SH-SY5Y (cell line): ENCODE measurements at regions not wholly inside any gene's neighbourhood (a gene's known extent, or its start where the extent isn't known, plus 50 kb on each side); places are given as distances from the start of the nearest gene placed in this dataset.
A peak's percentile ranks its signal among the peaks of the same experiment; 100 is the strongest.

Experiments used
- GATA2 ChIP-seq: IDR thresholded peaks from 2 replicates; pipeline ENCODE4 v1.6.1; 2011; ENCODE audit warnings: mild to moderate bottlenecking, low read depth, low read length
- GATA3 ChIP-seq: IDR thresholded peaks from 2 replicates; pipeline ENCODE4 v1.6.1; 2011; ENCODE audit warnings: low read depth, mild to moderate bottlenecking, low read length, moderate library complexity

GRCh38 chr4:125169192-125169591 lies 145.6 kb upstream of the FAT4 start:
- TF ChIP-seq GATA3, result no peak
- TF ChIP-seq GATA2, result no peak

DNA sequence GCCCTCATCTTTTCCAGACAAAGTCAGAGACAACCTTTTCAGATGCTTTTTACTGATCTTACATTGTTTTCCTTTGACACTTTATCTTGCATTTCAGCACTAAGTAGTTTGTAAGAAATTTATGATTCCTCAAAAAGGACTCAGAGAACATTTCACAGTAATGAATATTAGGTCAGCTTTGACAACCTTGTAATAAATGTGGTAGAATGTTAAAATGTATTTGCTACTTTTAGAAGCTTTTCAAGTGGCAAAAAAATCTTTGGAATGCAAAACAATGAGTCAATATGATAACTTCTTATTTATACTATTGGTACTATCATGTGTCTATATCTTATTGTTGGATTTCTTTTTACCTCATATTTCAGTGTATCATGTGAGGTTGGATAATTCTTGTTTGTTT lies 146.2 kb upstream of the FAT4 start:
- no peak for TF ChIP-seq GATA2
- TF ChIP-seq GATA3, result no peak

DNA sequence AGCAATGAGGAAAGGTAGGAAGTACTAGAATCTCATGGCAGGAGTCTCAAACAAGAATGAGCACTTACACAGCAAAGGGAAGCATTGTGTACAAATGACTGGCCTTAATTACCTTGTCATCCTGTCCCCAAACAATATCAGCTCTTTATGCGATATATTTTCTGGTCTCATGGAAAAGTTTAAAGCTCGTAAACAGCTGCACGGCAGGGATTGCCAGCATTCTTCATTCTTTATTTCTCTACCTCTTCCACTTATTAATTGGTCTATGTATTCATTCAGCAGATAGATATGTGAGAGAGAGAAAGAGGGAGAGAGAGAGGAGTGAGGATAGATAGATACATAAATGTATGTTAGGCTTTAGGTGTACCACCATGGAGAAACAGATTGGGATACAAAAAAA lies 155.8 kb upstream of the FAT4 start:
- TF ChIP-seq GATA2 (no peak), GATA3 (no peak)

- no peak for TF ChIP-seq GATA2
- no peak for TF ChIP-seq GATA3
Measured at GRCh38 chr4:125155251-125155650, 159.5 kb upstream of the FAT4 start.

- TF ChIP-seq GATA2, result peak; percentile 41; the same call in 1 of the 2 replicates
- TF ChIP-seq GATA3, result peak; percentile 53
Measured at GRCh38 chr4:125140966-125141495, 173.7 kb upstream of the FAT4 start.

- TF ChIP-seq GATA3 (no peak), GATA2 (no peak)
Measured at GRCh38 chr4:125135652-125136051, 179.1 kb upstream of the FAT4 start.

DNA sequence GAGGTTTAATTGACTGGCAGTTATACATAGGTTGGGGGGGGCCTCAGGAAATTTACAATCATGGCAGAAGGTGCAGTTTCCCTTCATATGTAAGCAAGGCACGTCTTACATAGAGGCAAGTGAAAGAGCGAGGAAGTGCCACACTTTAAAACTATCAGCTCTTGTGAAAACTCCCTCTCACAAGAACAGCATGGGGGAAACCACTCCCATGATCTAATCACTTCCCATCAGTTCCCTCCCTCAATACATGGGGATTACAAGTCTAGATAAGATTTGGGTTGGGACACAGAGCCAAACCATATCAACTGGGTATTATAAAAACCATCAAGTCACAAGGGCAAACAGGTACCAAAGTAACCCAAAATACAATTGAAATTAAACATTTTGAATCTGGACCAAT lies 182.0 kb upstream of the FAT4 start:
- TF ChIP-seq GATA2 (no peak), GATA3 (no peak)

- no peak for TF ChIP-seq GATA3
Measured at GRCh38 chr4:125131891-125132680, 182.7 kb upstream of the FAT4 start.

DNA sequence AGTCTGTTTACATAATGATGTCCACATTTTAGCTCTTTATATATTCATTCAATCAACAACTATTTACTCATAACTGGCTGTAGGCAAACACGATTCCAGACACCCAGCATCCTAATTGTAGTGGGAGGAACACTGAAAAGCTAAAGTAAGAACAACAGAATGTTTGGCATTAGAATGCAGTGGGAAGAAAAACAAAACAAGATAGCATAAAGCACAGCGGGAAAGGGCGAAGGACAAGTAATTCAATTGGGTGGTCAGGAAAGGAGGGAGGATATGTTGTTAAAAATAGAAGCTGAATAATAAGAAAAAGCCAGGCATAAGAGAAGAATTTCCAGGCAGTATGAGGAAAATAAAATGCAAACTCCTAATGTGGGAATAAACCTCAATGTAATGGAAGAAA lies 189.5 kb upstream of the FAT4 start:
- TF ChIP-seq GATA2, result no peak
- no peak for TF ChIP-seq GATA3

DNA sequence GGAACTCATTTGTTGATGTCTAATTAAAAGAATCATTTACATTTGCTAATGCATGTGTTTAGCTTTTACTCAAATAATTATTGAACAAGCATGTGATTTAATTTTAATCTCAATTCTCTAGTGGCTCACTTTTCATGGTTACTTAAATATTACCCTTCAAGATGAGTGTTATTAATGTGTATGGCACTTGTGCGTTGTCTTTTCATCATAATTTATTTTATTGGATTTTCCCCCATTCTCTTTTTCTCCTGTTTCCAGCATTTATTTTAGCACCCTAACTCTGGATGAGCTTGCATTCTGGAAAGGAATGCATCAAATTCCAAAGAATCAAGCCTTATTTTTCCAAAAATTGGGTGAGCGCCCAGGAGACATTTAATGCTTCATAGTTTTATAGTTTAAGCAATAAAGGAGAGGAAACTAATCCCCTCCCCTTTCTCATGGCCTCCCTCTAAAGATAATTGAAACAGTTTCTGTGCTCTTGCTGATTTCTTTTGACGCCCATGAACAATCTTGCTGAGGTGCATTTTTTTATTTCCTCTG lies 191.1 kb upstream of the FAT4 start:
- TF ChIP-seq GATA2 (no peak), GATA3 (no peak)

GRCh38 chr4:125121581-125121980 lies 193.2 kb upstream of the FAT4 start:
- no peak for TF ChIP-seq GATA2
- TF ChIP-seq GATA3, result no peak

DNA sequence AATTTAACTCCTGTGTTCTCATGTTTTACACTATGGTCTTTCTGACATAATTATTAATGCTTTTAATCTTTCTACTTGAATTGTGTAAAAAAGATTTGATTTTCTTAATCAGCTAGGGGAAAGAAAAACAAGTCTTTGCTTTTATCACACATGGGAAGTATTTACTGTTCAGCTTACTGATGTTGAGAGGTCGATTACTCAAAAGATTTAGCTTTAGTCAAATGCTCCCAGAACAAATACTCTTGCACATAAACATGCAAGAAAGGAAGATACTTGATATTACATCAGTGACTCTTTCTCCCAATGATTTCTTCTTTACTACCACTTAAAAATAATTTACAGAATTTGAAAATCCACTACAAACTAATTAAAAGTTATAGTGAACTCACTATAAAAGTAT lies 198.3 kb upstream of the FAT4 start:
- no peak for TF ChIP-seq GATA3
- no peak for TF ChIP-seq GATA2

DNA sequence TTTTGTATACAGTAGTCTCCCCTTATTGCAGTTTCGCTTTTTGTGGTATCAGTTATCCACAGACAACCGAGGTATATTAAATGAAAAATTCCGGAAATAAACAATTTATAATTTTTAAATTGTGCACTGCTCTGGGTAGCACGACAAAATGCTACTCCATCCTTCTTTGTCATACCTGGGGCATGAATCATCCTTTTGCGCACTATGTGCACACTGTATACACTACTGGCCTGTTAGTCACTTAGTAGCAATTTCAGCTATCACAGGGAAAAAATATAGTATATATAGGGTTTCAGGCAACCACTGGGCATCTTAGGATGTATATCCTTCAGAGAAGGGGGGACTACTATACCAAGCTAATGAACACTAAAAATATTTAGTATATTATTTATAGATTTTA lies 198.8 kb upstream of the FAT4 start:
- TF ChIP-seq GATA2, result no peak
- TF ChIP-seq GATA3, result no peak

GRCh38 chr4:125115476-125115875 lies 199.3 kb upstream of the FAT4 start:
- no peak for TF ChIP-seq GATA3
- TF ChIP-seq GATA2, result no peak

DNA sequence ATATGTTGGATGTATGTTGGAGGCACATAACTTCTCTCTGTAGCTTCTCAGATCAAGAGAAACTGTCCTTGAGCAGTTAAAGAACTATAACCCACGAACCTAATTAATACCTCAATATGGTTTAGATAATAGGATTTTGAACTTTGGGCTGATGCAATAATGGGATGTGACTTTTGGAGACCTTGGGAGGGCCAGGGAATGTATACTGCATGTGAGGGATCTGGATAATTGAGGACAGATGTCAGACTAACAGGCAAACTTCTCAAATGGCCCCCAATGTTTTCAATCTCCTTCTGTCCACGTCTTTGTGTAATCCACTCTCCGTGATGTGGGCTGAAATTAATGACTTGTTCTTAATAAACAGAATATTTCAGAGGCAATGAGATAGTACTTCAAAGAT lies 202.2 kb upstream of the FAT4 start:
- TF ChIP-seq GATA3 (no peak), GATA2 (no peak)
